CD8-positive, alpha-beta memory T cell (primary cell): ENCODE measurements at regions not wholly inside any gene's neighbourhood (a gene's known extent, or its start where the extent isn't known, plus 50 kb on each side); places are given as distances from the start of the nearest gene placed in this dataset.

Experiments
- CTCF ChIA-PET: fragments of 350-600 bp; sonication (Branson Sonifier 250); formaldehyde crosslinking; loops from one replicate; lab custom pipeline; 2021; ENCODE audit warnings: antibody characterized with exemption; lab: Charles Lee
- POLR2A ChIA-PET: fragments of 350-600 bp; sonication (Branson Sonifier 250); formaldehyde crosslinking; loops from one replicate; lab custom pipeline; 2021; ENCODE audit warnings: antibody characterized with exemption; lab: Charles Lee
- DNase-seq, 5 donors: peaks; one replicate each; pipeline versions ENCODE4 v3.0.0 to v3.0.0-alpha.2; 2020 to 2022; ENCODE audit warnings: mixed read lengths in 1 of 5
- H3K27ac ChIP-seq: one replicate; pipeline ENCODE4 v1.7.0; 2013; ENCODE audit warnings: low read depth, mild to moderate bottlenecking, low read length, moderate library complexity
- H3K27me3 ChIP-seq: 2 replicates; pipeline ENCODE4 v1.7.0; 2013; ENCODE audit warnings: low read length, mild to moderate bottlenecking; ENCODE audit not compliant: insufficient read depth, poor library complexity, severe bottlenecking
- H3K36me3 ChIP-seq: 2 replicates; pipeline ENCODE4 v1.7.0; 2013; ENCODE audit warnings: mild to moderate bottlenecking, low read length, moderate library complexity; ENCODE audit not compliant: insufficient read depth
- H3K4me1 ChIP-seq: 2 replicates; pipeline ENCODE4 v1.7.0; 2013; ENCODE audit warnings: mild to moderate bottlenecking, low read length, moderate library complexity; ENCODE audit not compliant: insufficient read depth
- H3K4me3 ChIP-seq: 2 replicates; pipeline ENCODE4 v1.7.0; 2013; ENCODE audit warnings: mild to moderate bottlenecking, low read length
- H3K9me3 ChIP-seq: 2 replicates; pipeline ENCODE4 v1.7.0; 2013; ENCODE audit warnings: mild to moderate bottlenecking, low read length
- H3K27ac Mint-ChIP-seq, 8 donors: one replicate each; pipeline ENCODE4 v1.8.0; 2020 to 2021; ENCODE audit warnings: mixed read lengths in 8 of 8, mild to moderate bottlenecking in 6 of 8, inconsistent platforms in 3 of 8, moderate library complexity in 3 of 8
- H3K27me3 Mint-ChIP-seq, 2 donors: one replicate each; pipeline ENCODE4 v1.8.0; 2020 to 2021; ENCODE audit warnings: mixed read lengths in 2 of 2, mild to moderate bottlenecking in 1 of 2, moderate library complexity in 1 of 2
- H3K36me3 Mint-ChIP-seq, 3 donors: one replicate each; pipeline ENCODE4 v1.8.0; 2020 to 2021; ENCODE audit warnings: mixed read lengths in 3 of 3, inconsistent platforms in 1 of 3, mild to moderate bottlenecking in 1 of 3
- H3K4me1 Mint-ChIP-seq, 3 donors: one replicate each; pipeline ENCODE4 v1.8.0; 2020 to 2021; ENCODE audit warnings: mixed read lengths in 3 of 3, inconsistent platforms in 1 of 3, mild to moderate bottlenecking in 1 of 3
- H3K4me3 Mint-ChIP-seq, 7 donors: one replicate each; pipeline ENCODE4 v1.8.0; 2020 to 2021; ENCODE audit warnings: mixed read lengths in 7 of 7, mild to moderate bottlenecking in 6 of 7, moderate library complexity in 4 of 7, inconsistent platforms in 2 of 7
- H3K9me3 Mint-ChIP-seq, 5 donors: one replicate each; pipeline ENCODE4 v1.8.0; 2020 to 2022; ENCODE audit warnings: mixed read lengths in 5 of 5, mild to moderate bottlenecking in 3 of 5, moderate library complexity in 2 of 5, inconsistent platforms in 1 of 5

DNA sequence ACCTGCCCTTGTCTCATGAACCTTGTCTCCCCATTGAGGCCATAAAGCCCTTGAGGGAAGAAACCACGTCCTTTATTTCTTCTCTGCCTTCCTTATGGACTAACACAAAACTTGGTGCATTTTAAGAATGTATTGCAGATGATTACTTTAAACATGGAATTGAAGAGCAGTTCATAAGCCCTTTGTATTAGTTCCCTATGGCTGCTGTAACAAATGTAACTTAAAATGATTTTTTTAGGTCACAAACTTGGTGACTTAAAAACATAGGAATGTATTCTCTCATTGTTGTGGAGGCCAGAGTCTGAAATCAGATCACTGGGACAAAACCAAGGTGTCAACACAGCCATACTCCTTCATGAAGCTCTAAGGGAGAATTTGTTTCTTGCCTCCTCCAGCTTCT, 185.5 kb downstream of the PHLDA1 start:
- Mint-ChIP-seq H3K36me3 (no peaks in the 10 kb centered on the region), H3K27me3 (no peaks in the 10 kb centered on the region), H3K27ac (no peak overlapping the region), H3K9me3 (peaks cover 0 to 3% (median 0%) of the 10 kb centered on the region in 5 donors), H3K4me3 (no peak overlapping the region), H3K4me1 (peaks cover 0 to 6% (median 2%) of the 10 kb centered on the region in 3 donors)
- no peak overlapping the region for H3K4me3 ChIP-seq
- no peaks in the 10 kb centered on the region for H3K36me3 ChIP-seq
- DNase-seq = no peak
- no peak overlapping the region for H3K27ac ChIP-seq
- ChIA-PET CTCF (no interaction called here), POLR2A (no interaction called here)
- no peaks in the 10 kb centered on the region for H3K4me1 ChIP-seq
- no peaks in the 10 kb centered on the region for H3K9me3 ChIP-seq
- H3K27me3 ChIP-seq = no peaks in the 10 kb centered on the region

DNA sequence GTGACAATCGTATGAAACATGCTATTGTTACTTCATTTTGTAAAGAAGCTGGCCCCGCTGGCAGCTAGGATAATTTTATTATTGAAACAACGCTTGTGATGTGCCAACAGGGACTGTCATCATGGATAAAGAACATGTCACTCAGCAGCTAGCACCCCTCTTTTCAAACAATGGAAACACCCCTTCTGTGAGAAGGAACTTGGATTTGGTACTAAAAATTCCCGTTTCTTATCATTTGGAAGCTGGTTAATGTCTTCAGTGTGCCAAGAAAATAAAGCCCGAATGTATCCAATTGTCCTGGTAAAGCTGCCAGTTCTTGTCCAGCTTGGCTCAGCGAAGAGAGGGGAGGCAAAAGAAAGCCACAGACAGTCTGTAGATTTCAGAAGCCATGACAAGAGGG, 186.6 kb downstream of the PHLDA1 start:
- no peak overlapping the region for H3K27ac Mint-ChIP-seq
- H3K27ac ChIP-seq = no peak overlapping the region
- H3K36me3 ChIP-seq = no peaks in the 10 kb centered on the region
- DNase-seq = no peak
- H3K4me1 Mint-ChIP-seq = peaks cover 0 to 6% (median 2%) of the 10 kb centered on the region in 3 donors
- no peak overlapping the region for H3K4me3 Mint-ChIP-seq
- H3K27me3 Mint-ChIP-seq = peaks cover 0 to 3% of the 10 kb centered on the region in 2 donors
- POLR2A ChIA-PET = no interaction called here
- H3K27me3 ChIP-seq = no peaks in the 10 kb centered on the region
- H3K4me1 ChIP-seq = no peaks in the 10 kb centered on the region
- H3K4me3 ChIP-seq = no peak overlapping the region
- H3K9me3 ChIP-seq = no peaks in the 10 kb centered on the region
- peaks cover 0 to 3% (median 0%) of the 10 kb centered on the region in 5 donors for H3K9me3 Mint-ChIP-seq
- CTCF ChIA-PET = no interaction called here
- no peaks in the 10 kb centered on the region for H3K36me3 Mint-ChIP-seq

DNA sequence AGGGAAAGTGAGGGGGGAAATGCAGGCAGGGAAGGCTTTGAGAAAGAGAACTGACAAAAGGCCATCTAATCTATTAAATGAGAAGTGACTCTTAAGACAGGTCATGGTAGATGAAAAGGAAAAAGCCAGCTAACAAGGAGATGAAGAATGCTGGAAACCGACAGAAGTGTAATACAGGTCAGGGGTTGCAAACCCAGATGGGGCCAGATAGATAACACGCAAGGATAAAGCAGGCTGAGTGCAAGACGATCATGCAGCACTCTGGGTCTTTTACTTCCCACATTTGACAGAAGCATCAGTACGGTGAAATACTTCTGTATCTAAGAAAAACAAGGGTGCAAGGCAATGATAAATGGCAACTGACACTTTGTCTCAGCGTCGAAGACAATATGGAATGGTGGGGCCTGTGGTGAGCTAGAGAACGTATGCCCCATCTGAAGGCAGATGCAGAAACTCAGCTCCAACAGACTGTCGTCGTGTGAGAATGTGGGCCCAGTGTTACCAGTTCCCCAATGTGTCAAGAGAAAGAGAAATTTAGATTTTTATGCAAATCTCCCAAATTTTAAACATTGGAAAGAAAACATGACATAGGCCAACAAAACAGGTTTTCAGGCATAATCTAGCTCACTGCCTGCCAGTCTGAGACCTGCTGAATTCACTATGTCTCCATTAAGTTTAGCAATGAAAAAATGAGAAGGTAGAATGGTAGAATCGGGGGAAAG, 187.4 kb downstream of the PHLDA1 start:
- H3K4me3 Mint-ChIP-seq = no peak overlapping the region
- CTCF ChIA-PET = no interaction called here

DNA sequence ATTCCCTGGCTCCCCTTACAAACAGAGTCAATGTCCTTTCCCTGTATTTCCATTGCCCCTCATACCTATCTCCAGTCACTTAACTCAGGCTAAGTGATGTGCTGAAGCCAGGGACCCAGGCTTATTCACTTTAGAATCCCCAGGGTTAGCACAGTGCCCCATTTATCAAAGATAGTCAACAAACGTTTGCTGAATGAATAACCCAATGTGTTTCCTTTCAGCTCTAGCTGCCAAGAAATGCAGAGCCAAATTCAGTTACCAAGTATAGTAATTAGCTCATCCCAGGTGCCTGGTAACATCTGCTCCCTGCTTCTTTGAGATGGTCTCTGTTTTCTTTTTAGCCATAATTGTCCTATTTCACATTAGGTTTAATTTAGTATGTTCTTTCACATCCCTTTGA, 189.5 kb downstream of the PHLDA1 start:
- POLR2A ChIA-PET = no interaction called here
- Mint-ChIP-seq H3K36me3 (peaks cover 0 to 3% (median 0%) of the 10 kb centered on the region in 3 donors), H3K4me1 (no peaks in the 10 kb centered on the region), H3K27ac (no peak overlapping the region), H3K9me3 (peaks cover 0 to 4% (median 2%) of the 10 kb centered on the region in 5 donors), H3K27me3 (peaks cover 0 to 3% of the 10 kb centered on the region in 2 donors), H3K4me3 (no peak overlapping the region)
- CTCF ChIA-PET = interaction anchor here (0.9 kb wide), 1 partner anchor 189 kb away, joined by 3 read pairs; the partner anchor contains the start of gene PHLDA1
- H3K4me1 ChIP-seq = no peaks in the 10 kb centered on the region
- H3K36me3 ChIP-seq = no peaks in the 10 kb centered on the region
- no peak for DNase-seq
- H3K4me3 ChIP-seq = no peak overlapping the region
- no peaks in the 10 kb centered on the region for H3K9me3 ChIP-seq
- H3K27ac ChIP-seq = no peak overlapping the region
- H3K27me3 ChIP-seq = no peaks in the 10 kb centered on the region

More for the DNA sequence above, 187.4 kb downstream of the PHLDA1 start:
- H3K36me3 ChIP-seq = no peaks in the 10 kb centered on the region
- no peak for DNase-seq
- POLR2A ChIA-PET = no interaction called here
- no peak overlapping the region for H3K27ac ChIP-seq
- Mint-ChIP-seq H3K9me3 (peaks cover 0 to 3% (median 0%) of the 10 kb centered on the region in 5 donors), H3K27me3 (peaks cover 0 to 3% of the 10 kb centered on the region in 2 donors), H3K27ac (no peak overlapping the region), H3K36me3 (no peaks in the 10 kb centered on the region), H3K4me1 (peaks cover 0 to 6% (median 2%) of the 10 kb centered on the region in 3 donors)
- no peaks in the 10 kb centered on the region for H3K4me1 ChIP-seq
- H3K4me3 ChIP-seq = no peak overlapping the region
- no peaks in the 10 kb centered on the region for H3K9me3 ChIP-seq
- H3K27me3 ChIP-seq = no peaks in the 10 kb centered on the region

DNA sequence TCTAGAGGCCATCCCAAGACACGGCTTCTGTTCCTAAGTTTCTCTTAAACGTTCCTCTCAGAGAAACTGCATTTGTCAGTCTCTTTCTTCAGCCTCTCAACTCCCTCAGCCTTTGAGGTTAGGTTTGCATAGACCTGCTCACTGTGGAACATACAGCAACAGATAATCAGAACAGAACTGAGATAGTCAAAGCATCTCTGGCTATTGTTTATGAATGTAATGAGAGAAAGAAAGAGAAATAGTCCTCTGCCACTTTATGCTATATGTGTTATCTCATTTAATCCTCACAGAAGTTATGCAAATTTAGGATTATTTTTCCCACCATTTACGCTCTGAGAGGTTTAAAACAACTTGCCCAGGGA, 190.6 kb downstream of the PHLDA1 start:
- Histone ChIP-seq H3K36me3 (no peaks in the 10 kb centered on the region), H3K27me3 (no peaks in the 10 kb centered on the region), H3K4me1 (no peaks in the 10 kb centered on the region), H3K27ac (no peak overlapping the region), H3K4me3 (no peak overlapping the region), H3K9me3 (no peaks in the 10 kb centered on the region)
- no peak for DNase-seq
- Mint-ChIP-seq H3K27me3 (peaks cover 0 to 3% of the 10 kb centered on the region in 2 donors), H3K36me3 (peaks cover 0 to 3% (median 0%) of the 10 kb centered on the region in 3 donors), H3K4me1 (no peaks in the 10 kb centered on the region), H3K9me3 (peaks cover 0 to 4% (median 0%) of the 10 kb centered on the region in 5 donors), H3K4me3 (no peak overlapping the region), H3K27ac (no peak overlapping the region)
- POLR2A ChIA-PET = no interaction called here
- CTCF ChIA-PET = interaction anchor here (1.1 kb wide), 1 partner anchor 11 kb away, joined by 3 read pairs; no protein-coding TSS in a partner anchor

DNA sequence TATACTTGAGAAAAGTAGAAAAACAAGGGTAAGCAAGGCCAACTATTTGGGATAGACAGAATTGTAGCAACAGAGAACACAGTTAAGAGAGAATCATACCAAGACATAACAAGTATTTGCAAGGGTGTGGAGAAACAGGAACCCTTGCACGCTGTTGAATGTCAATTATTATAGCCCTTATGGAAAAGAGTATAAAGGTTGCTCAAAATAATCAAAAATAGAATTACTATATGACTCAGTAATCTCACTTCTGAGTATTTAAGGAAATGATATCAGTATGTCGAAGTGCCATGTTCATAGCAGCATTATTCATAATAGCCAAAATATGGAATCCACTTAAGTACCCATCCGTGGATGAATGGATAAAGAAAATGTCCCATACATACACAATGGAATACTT, 193.3 kb downstream of the PHLDA1 start:
- no peaks in the 10 kb centered on the region for H3K36me3 ChIP-seq
- H3K27ac Mint-ChIP-seq = no peak overlapping the region
- H3K9me3 ChIP-seq = no peaks in the 10 kb centered on the region
- no peak overlapping the region for H3K27ac ChIP-seq
- ChIA-PET POLR2A (no interaction called here), CTCF (interaction anchor here (1.2 to 1.4 kb wide), 2 partner anchors 10 to 21 kb away, joined by 3 to 4 read pairs; no protein-coding TSS in a partner anchor)
- H3K9me3 Mint-ChIP-seq = peaks cover 0 to 4% (median 0%) of the 10 kb centered on the region in 5 donors
- no peaks in the 10 kb centered on the region for H3K27me3 ChIP-seq
- no peak overlapping the region for H3K4me3 ChIP-seq
- no peaks in the 10 kb centered on the region for H3K4me1 ChIP-seq
- peaks cover 0 to 3% (median 0%) of the 10 kb centered on the region in 3 donors for H3K36me3 Mint-ChIP-seq
- H3K4me1 Mint-ChIP-seq = no peaks in the 10 kb centered on the region
- H3K4me3 Mint-ChIP-seq = no peak overlapping the region
- H3K27me3 Mint-ChIP-seq = peaks cover 0 to 3% of the 10 kb centered on the region in 2 donors
- DNase-seq = no peak

DNA sequence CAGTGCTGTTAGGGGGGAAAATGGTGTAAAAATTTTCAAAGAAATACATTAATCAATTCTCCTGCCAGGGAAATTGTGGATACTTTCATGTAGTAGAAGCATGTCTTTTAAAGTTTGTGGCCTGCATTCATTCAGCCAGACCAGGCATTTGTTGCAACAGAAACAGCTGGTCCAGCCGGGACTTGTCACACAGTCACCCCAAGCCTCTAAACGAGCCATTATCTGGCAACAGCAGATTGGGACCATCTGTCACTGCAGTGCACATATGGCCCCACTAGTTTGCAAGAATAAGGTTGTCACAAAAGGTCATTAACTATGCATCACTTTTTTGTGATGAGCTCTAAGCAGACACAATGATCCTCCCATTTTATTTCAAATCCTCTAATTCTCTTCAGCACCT, 193.9 kb downstream of the PHLDA1 start:
- Histone ChIP-seq H3K4me1 (no peaks in the 10 kb centered on the region), H3K27me3 (no peaks in the 10 kb centered on the region), H3K9me3 (no peaks in the 10 kb centered on the region), H3K4me3 (no peak overlapping the region), H3K36me3 (no peaks in the 10 kb centered on the region), H3K27ac (no peak overlapping the region)
- Mint-ChIP-seq H3K4me1 (no peaks in the 10 kb centered on the region), H3K9me3 (peaks cover 0 to 4% (median 0%) of the 10 kb centered on the region in 5 donors), H3K36me3 (peaks cover 0 to 3% (median 0%) of the 10 kb centered on the region in 3 donors), H3K27me3 (peaks cover 0 to 3% of the 10 kb centered on the region in 2 donors), H3K4me3 (no peak overlapping the region), H3K27ac (peak overlapping the region in 1 of 8 donors; percentile 7)
- CTCF ChIA-PET = interaction anchor here (1.2 to 1.4 kb wide), 2 partner anchors 9 to 21 kb away, joined by 3 to 4 read pairs; no protein-coding TSS in a partner anchor
- DNase-seq = no peak
- POLR2A ChIA-PET = no interaction called here

DNA sequence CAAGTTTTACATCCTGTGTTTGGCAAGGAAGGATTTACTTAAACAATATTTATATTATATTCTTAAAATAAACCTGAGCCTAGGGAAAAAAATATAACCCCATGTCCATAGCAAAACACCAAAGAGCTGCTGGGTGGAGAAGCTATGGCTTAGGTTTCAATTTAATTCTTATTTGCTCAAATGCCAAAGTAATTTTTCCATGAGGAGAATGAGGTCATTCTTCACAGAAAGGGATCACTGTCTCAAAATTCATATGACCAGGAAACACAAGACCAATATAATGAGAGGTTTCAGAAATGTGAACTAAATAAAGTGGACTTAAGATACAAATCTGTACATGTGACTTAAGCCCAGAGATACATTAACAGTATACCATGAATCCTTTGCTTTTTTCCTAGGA, 195.0 kb downstream of the PHLDA1 start:
- no peak overlapping the region for H3K27ac Mint-ChIP-seq
- Histone ChIP-seq H3K27ac (no peak overlapping the region), H3K4me3 (no peak overlapping the region), H3K27me3 (no peaks in the 10 kb centered on the region), H3K4me1 (no peaks in the 10 kb centered on the region), H3K9me3 (no peaks in the 10 kb centered on the region), H3K36me3 (no peaks in the 10 kb centered on the region)
- peaks cover 0 to 3% (median 0%) of the 10 kb centered on the region in 3 donors for H3K36me3 Mint-ChIP-seq
- H3K9me3 Mint-ChIP-seq = peaks cover 0 to 4% (median 0%) of the 10 kb centered on the region in 5 donors
- DNase-seq = no peak
- H3K27me3 Mint-ChIP-seq = peaks cover 0 to 3% of the 10 kb centered on the region in 2 donors
- ChIA-PET POLR2A (no interaction called here), CTCF (no interaction called here)
- no peaks in the 10 kb centered on the region for H3K4me1 Mint-ChIP-seq
- H3K4me3 Mint-ChIP-seq = no peak overlapping the region
